NB4 (cell line): ENCODE measurements at regions not wholly inside any gene's neighbourhood (a gene's known extent, or its start where the extent isn't known, plus 50 kb on each side); places are given as distances from the start of the nearest gene placed in this dataset.

Source experiments
- MYC ChIP-seq: IDR thresholded peaks from 2 replicates; pipeline ENCODE4 v1.6.1; 2011; ENCODE audit warnings: low read depth, low read length
- POLR2A ChIP-seq: IDR thresholded peaks from 2 replicates; pipeline ENCODE4 v1.6.1; 2011; ENCODE audit warnings: mild to moderate bottlenecking; ENCODE audit not compliant: insufficient read length; ENCODE audit errors: extremely low read depth
- TF ChIP-seq, protein P1 (sequence below): IDR thresholded peaks from one replicate; pipeline ENCODE4 v1.5.1; 2012; ENCODE audit warnings: low read depth, low read length
- TF ChIP-seq, protein P2 (sequence below): IDR thresholded peaks from 2 replicates; pipeline ENCODE4 v1.6.1; 2011; ENCODE audit warnings: low read depth, low read length

DNA sequence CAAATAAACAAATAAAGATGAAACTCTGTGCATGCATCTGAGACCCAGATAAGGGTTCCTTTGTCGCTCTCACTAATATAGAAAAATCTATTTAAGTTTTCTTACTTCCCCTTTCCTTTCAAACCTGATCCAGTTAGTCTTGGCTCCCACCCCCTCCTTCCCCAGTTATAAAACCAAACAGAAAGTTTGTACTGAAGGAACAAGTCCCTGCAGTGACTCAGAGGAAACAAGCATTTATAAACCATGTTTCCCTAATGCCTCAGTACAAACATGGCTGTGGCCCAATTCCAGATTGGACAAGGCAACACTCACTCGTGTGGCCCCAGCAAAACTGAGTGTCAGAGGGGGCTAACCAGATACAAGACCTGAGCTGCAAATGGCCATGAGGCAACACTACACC is 65.5 kb upstream of the ARHGAP20 start:
- TF ChIP-seq, protein P1, sequence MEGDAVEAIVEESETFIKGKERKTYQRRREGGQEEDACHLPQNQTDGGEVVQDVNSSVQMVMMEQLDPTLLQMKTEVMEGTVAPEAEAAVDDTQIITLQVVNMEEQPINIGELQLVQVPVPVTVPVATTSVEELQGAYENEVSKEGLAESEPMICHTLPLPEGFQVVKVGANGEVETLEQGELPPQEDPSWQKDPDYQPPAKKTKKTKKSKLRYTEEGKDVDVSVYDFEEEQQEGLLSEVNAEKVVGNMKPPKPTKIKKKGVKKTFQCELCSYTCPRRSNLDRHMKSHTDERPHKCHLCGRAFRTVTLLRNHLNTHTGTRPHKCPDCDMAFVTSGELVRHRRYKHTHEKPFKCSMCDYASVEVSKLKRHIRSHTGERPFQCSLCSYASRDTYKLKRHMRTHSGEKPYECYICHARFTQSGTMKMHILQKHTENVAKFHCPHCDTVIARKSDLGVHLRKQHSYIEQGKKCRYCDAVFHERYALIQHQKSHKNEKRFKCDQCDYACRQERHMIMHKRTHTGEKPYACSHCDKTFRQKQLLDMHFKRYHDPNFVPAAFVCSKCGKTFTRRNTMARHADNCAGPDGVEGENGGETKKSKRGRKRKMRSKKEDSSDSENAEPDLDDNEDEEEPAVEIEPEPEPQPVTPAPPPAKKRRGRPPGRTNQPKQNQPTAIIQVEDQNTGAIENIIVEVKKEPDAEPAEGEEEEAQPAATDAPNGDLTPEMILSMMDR = no peak
- TF ChIP-seq POLR2A (no peak), MYC (no peak)
- TF ChIP-seq, protein P2, sequence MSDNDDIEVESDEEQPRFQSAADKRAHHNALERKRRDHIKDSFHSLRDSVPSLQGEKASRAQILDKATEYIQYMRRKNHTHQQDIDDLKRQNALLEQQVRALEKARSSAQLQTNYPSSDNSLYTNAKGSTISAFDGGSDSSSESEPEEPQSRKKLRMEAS = no peak
